Thyroid gland (tissue), 4 donors: ENCODE measurements at regions not wholly inside any gene's neighbourhood (a gene's known extent, or its start where the extent isn't known, plus 50 kb on each side); places are given as distances from the start of the nearest gene placed in this dataset.

Source experiments
- DNase-seq, 2 donors: peaks; one replicate each; pipeline ENCODE4 v3.0.0-alpha.2; 2019
- H3K27ac ChIP-seq, 3 donors: fragments of 200-600 bp; sonication (generic); 1 replicate in 2 of 3; 2 replicates in 1 of 3; pipeline ENCODE4 v1.5.1; 2016 to 2019; ENCODE audit warnings: mild to moderate bottlenecking in 1 of 3, moderate library complexity in 1 of 3
- H3K27me3 ChIP-seq: fragments of 200-600 bp; sonication (generic); one replicate; pipeline ENCODE4 v1.5.1; 2019
- H3K36me3 ChIP-seq, 2 donors: fragments of 200-600 bp; sonication (generic); one replicate each; pipeline ENCODE4 v1.5.1; 2016 to 2019
- H3K4me1 ChIP-seq, 2 donors: fragments of 200-600 bp; sonication (generic); one replicate each; pipeline ENCODE4 v1.5.1; 2017 to 2019
- H3K4me3 ChIP-seq, 3 donors: fragments of 200-600 bp; sonication (generic); replicated peaks in 1 of 3; 1 replicate in 2 of 3; 2 replicates in 1 of 3; pipeline ENCODE4 v1.5.1; 2016; ENCODE audit warnings: mild to moderate bottlenecking in 1 of 3
- H3K9me3 ChIP-seq: fragments of 200-600 bp; sonication (generic); one replicate; pipeline ENCODE4 v1.5.1; 2017
- CTCF ChIP-seq, 6 experiments: fragments of 200-600 bp in 3 of 6; fragments of 450-650 bp in 3 of 6; sonication (generic) in 3 of 6; IDR thresholded peaks; one replicate each; pipeline ENCODE4 v1.5.1; 2016 to 2019; ENCODE audit warnings: antibody characterized with exemption in 6 of 6, mild to moderate bottlenecking in 2 of 6, inconsistent platforms in 1 of 6, moderate library complexity in 1 of 6
- POLR2A ChIP-seq, 2 donors: fragments of 450-650 bp; IDR thresholded peaks; one replicate each; pipeline ENCODE4 v1.6.1; 2017; ENCODE audit warnings: antibody characterized with exemption in 2 of 2, mild to moderate bottlenecking in 2 of 2, moderate library complexity in 1 of 2
- WGBS, 2 donors: methylation state at CpG; one replicate each; pipeline ENCODE4 v1.1.5; 2017; 5-methylcytosine and 5-hydroxymethylcytosine counted together
- intact Hi-C: fragments of 100-400 bp; cut with DNase I; formaldehyde crosslinking; loops from one replicate; pipeline ENCODE4 v1.15.1; 2023

- intact Hi-C loops: no loop called here
- no peak overlapping the region for H3K27ac ChIP-seq
- H3K4me3 ChIP-seq: no peak overlapping the region
- no peak for DNase-seq
- H3K4me1 ChIP-seq: no peaks in the 10 kb centered on the region
- no peaks in the 10 kb centered on the region for H3K27me3 ChIP-seq
- no peaks in the 10 kb centered on the region for H3K36me3 ChIP-seq
- no peaks in the 10 kb centered on the region for H3K9me3 ChIP-seq
- no peak for TF ChIP-seq CTCF (IDR thresholded peaks at IDR 0.05)
- TF ChIP-seq POLR2A (IDR thresholded peaks at IDR 0.05): no peak
- WGBS, 2 donors: 78 to 79% methylated on average over 2 of the region's 2 CpGs
These were observed 310.5 kb upstream of the DNAJC19 start for GRCh38 chr3:181300033-181300432.

DNA sequence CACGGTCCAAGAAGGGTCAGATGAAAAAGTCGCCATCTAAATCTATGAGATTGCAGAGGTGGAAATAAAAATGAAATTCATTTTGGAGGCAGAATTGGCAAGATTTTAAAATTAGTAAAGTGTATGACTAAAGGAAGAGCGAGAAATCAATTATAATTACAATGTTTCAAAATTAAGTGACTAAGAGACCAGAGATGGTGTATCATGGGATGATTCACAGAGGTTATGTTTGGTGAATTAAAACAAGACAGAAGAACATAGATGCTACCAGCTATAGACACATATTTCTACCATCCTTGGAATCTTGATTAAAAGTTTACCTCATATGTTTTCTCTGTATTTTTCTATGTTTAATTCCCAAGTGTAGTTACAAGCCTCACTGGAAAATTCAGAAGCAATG, 308.9 kb upstream of the DNAJC19 start:
- intact Hi-C loops: no loop called here

GRCh38 chr3:181292984-181293383, 303.4 kb upstream of the DNAJC19 start:
- Histone ChIP-seq H3K9me3 (no peaks in the 10 kb centered on the region), H3K27me3 (no peaks in the 10 kb centered on the region), H3K36me3 (no peaks in the 10 kb centered on the region), H3K4me1 (no peaks in the 10 kb centered on the region), H3K4me3 (no peak overlapping the region), H3K27ac (no peak overlapping the region)
- 45 to 51% methylated on average over 1 of the region's 1 CpG for WGBS, 2 donors
- TF ChIP-seq CTCF (IDR thresholded peaks at IDR 0.05) (no peak), POLR2A (IDR thresholded peaks at IDR 0.05) (no peak)
- no peak for DNase-seq
- intact Hi-C loops: no loop called here

More for the DNA sequence above, 308.9 kb upstream of the DNAJC19 start:
- WGBS, 2 donors: 88 to 93% methylated on average over 3 of the region's 3 CpGs
- DNase-seq: no peak
- no peaks in the 10 kb centered on the region for H3K36me3 ChIP-seq
- H3K27ac ChIP-seq: no peak overlapping the region
- no peaks in the 10 kb centered on the region for H3K9me3 ChIP-seq
- H3K27me3 ChIP-seq: no peaks in the 10 kb centered on the region
- TF ChIP-seq POLR2A (IDR thresholded peaks at IDR 0.05): no peak
- TF ChIP-seq CTCF (IDR thresholded peaks at IDR 0.05): no peak
- H3K4me3 ChIP-seq: no peak overlapping the region
- H3K4me1 ChIP-seq: no peaks in the 10 kb centered on the region

- H3K36me3 ChIP-seq: no peaks in the 10 kb centered on the region
- DNase-seq: no peak
- H3K4me3 ChIP-seq: no peak overlapping the region
- intact Hi-C loops: no loop called here
- H3K9me3 ChIP-seq: no peaks in the 10 kb centered on the region
- WGBS, 2 donors: 42 to 48% methylated on average over 3 of the region's 3 CpGs
- H3K27me3 ChIP-seq: no peaks in the 10 kb centered on the region
- no peak for TF ChIP-seq CTCF (IDR thresholded peaks at IDR 0.05)
- TF ChIP-seq POLR2A (IDR thresholded peaks at IDR 0.05): no peak
- no peak overlapping the region for H3K27ac ChIP-seq
- no peaks in the 10 kb centered on the region for H3K4me1 ChIP-seq
These were observed 301.4 kb upstream of the DNAJC19 start for GRCh38 chr3:181290941-181291340.

- Histone ChIP-seq H3K27me3 (no peaks in the 10 kb centered on the region), H3K27ac (no peak overlapping the region), H3K4me3 (no peak overlapping the region), H3K36me3 (no peaks in the 10 kb centered on the region), H3K4me1 (no peaks in the 10 kb centered on the region), H3K9me3 (no peaks in the 10 kb centered on the region)
- WGBS, 2 donors: 89 to 92% methylated on average over 4 of the region's 4 CpGs
- DNase-seq: no peak
- TF ChIP-seq CTCF (IDR thresholded peaks at IDR 0.05) (no peak), POLR2A (IDR thresholded peaks at IDR 0.05) (no peak)
- intact Hi-C loops: no loop called here
These were observed 299.8 kb upstream of the DNAJC19 start for GRCh38 chr3:181289306-181289705.
